ENCODE measurements at regions not wholly inside any gene's neighbourhood (a gene's known extent, or its start where the extent isn't known, plus 50 kb on each side); places are given as distances from the start of the nearest gene placed in this dataset.

DNA sequence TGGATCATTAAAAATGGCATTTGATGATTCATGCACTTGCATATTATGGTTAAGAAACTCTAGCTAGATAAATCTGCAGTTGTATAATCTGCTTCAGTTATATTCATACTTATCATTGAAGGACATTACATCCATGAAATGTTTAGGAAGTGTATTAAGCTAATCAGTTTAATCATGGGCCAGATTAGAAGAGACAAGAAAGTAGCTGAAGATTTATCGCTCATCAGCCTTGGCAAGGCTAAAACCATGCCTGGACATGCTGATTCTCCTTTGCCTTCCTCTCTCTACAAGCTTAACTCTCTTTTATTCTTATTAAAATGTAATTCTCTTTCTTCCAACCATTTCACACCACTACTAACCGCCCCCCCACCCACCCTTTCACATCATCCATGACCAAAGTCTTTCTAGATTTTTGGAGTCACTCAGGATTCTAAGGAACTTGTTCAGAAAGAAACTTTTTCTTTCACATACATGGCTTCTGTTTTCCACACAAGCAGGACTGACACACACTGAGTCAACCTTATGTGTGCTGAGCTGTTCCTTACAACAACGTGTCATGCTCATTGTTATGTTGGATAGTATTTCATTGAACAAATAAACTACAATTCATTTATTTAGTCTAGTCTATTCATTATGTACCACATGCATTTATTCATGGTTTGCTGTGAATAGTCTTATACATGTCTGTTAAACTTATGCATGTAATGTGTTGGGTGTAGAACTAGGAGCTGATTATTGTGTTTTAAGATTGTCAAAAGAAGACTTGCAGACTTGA is 227.3 kb upstream of the SP8 start:
- no peak overlapping the region for H3K4me3 ChIP-seq
- no peak overlapping the region for H3K27ac ChIP-seq
- H3K36me3 ChIP-seq, result no peaks in the 10 kb centered on the region
- TF ChIP-seq, protein P1, sequence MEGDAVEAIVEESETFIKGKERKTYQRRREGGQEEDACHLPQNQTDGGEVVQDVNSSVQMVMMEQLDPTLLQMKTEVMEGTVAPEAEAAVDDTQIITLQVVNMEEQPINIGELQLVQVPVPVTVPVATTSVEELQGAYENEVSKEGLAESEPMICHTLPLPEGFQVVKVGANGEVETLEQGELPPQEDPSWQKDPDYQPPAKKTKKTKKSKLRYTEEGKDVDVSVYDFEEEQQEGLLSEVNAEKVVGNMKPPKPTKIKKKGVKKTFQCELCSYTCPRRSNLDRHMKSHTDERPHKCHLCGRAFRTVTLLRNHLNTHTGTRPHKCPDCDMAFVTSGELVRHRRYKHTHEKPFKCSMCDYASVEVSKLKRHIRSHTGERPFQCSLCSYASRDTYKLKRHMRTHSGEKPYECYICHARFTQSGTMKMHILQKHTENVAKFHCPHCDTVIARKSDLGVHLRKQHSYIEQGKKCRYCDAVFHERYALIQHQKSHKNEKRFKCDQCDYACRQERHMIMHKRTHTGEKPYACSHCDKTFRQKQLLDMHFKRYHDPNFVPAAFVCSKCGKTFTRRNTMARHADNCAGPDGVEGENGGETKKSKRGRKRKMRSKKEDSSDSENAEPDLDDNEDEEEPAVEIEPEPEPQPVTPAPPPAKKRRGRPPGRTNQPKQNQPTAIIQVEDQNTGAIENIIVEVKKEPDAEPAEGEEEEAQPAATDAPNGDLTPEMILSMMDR (IDR thresholded peaks at IDR 0.05; ENCODE audit: low read depth, low read length), result no peak
- H3K4me1 ChIP-seq (ENCODE audit: low read depth), result no peaks in the 10 kb centered on the region
- no peaks in the 10 kb centered on the region for H3K9me3 ChIP-seq (ENCODE audit: low read depth)
- no peaks in the 10 kb centered on the region for H3K27me3 ChIP-seq
- no peak for DNase-seq (ENCODE audit: low read depth in 1 of 2, low spot score in 1 of 2)

DNA sequence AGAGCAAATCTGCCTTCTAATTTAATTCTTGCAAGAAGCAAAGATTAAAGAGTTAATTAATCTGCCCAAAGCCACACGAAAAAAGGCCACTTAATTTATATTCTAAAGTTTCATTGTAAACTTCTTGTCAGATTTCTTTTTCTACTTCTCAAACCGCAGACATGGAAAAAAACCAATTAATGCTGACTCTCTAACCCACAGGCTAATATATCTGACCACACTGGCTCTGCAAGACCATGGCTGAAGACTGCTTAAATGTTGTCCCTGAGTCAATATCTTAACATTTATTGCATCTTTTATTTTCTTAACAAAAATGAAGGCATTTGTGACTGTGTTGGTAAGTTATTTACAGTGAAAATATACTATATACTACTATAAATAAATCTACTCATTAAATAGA is 234.0 kb upstream of the SP8 start:
- TF ChIP-seq, protein P1 (IDR thresholded peaks at IDR 0.05; ENCODE audit: low read depth, low read length), result no peak
- H3K27me3 ChIP-seq, result no peaks in the 10 kb centered on the region
- no peak overlapping the region for H3K4me3 ChIP-seq
- H3K27ac ChIP-seq, result no peak overlapping the region
- no peaks in the 10 kb centered on the region for H3K36me3 ChIP-seq
- no peaks in the 10 kb centered on the region for H3K4me1 ChIP-seq (ENCODE audit: low read depth)
- no peak for DNase-seq (ENCODE audit: low read depth in 1 of 2, low spot score in 1 of 2)
- no peaks in the 10 kb centered on the region for H3K9me3 ChIP-seq (ENCODE audit: low read depth)

GRCh38 chr7:21023841-21024484 is 237.3 kb upstream of the SP8 start:
- Histone ChIP-seq H3K4me3 (no peak overlapping the region), H3K27me3 (no peaks in the 10 kb centered on the region), H3K27ac (no peak overlapping the region)

DNA sequence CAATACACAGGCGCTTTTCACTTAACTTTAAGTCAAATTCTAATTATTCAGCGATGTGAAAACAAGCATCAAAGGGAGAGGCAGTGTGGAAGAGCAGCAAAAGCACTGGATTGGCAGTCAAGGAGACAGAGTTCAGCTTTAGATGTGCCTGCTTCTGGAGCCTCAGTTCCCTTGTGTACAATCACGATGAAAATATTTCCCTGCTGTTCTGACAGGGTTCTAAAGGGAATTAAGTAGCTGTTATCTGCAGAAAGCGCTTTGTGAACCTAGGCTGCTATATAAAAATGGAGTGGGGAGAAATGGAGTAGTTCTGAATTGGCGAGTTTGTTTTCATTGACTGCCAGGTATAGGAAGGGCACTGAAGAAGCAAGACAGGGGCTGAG is 237.8 kb upstream of the SP8 start:
- H3K27me3 ChIP-seq, result no peaks in the 10 kb centered on the region
- H3K4me3 ChIP-seq, result no peak overlapping the region
- DNase-seq (ENCODE audit: low read depth in 1 of 2, low spot score in 1 of 2), result no peak
- H3K4me1 ChIP-seq (ENCODE audit: low read depth), result no peaks in the 10 kb centered on the region
- no peaks in the 10 kb centered on the region for H3K9me3 ChIP-seq (ENCODE audit: low read depth)
- TF ChIP-seq, protein P1 (IDR thresholded peaks at IDR 0.05; ENCODE audit: low read depth, low read length), result no peak
- no peaks in the 10 kb centered on the region for H3K36me3 ChIP-seq
- H3K27ac ChIP-seq, result no peak overlapping the region

More at GRCh38 chr7:21023841-21024484, 237.3 kb upstream of the SP8 start:
- H3K36me3 ChIP-seq, result no peaks in the 10 kb centered on the region
- DNase-seq (ENCODE audit: low read depth in 1 of 2, low spot score in 1 of 2), result no peak
- no peaks in the 10 kb centered on the region for H3K9me3 ChIP-seq (ENCODE audit: low read depth)
- TF ChIP-seq, protein P1 (IDR thresholded peaks at IDR 0.05; ENCODE audit: low read depth, low read length), result no peak
- H3K4me1 ChIP-seq (ENCODE audit: low read depth), result no peaks in the 10 kb centered on the region

DNA sequence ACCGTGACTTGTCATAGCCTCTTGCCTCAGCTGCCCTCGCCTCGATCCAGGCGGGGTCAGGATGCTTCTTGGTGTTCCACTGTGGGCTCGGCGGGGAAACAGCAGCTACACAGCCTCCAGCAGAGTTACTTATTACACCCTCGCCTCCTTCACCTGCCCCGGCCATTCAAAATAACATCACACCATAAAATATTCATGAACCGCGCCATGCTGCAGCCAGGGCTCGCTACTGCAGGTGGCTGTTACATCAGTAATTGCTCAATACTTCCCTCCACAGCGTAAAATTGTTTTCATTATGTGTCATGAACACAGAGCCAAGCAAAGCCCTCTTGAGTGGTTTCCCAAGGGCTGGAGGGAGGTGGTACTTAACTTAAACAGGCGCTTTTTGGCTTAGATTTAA is 241.5 kb upstream of the SP8 start:
- peaks cover 5% of the 10 kb centered on the region for H3K4me1 ChIP-seq (ENCODE audit: low read depth)
- H3K9me3 ChIP-seq (ENCODE audit: low read depth), result no peaks in the 10 kb centered on the region
- no peaks in the 10 kb centered on the region for H3K36me3 ChIP-seq
- H3K4me3 ChIP-seq, result no peak overlapping the region
- H3K27ac ChIP-seq, result no peak overlapping the region
- TF ChIP-seq, protein P1 (IDR thresholded peaks at IDR 0.05; ENCODE audit: low read depth, low read length), result no peak
- H3K27me3 ChIP-seq, result no peaks in the 10 kb centered on the region
- DNase-seq (ENCODE audit: low read depth in 1 of 2, low spot score in 1 of 2), result no peak
